ENCODE measurements at regions not wholly inside any gene's neighbourhood (a gene's known extent, or its start where the extent isn't known, plus 50 kb on each side); places are given as distances from the start of the nearest gene placed in this dataset.

- DNase-seq (ENCODE audit: low read depth), result no peak
Measured at GRCh38 chr2:47315475-47315874, 53.6 kb upstream of the EPCAM start.

GRCh38 chr2:47313728-47314127 is 55.4 kb upstream of the EPCAM start:
- DNase-seq (ENCODE audit: low read depth), result no peak

- DNase-seq (ENCODE audit: low read depth), result no peak
Measured at GRCh38 chr2:47313141-47313691, 55.9 kb upstream of the EPCAM start.

GRCh38 chr2:47312491-47312850 is 56.6 kb upstream of the EPCAM start:
- DNase-seq (ENCODE audit: low read depth), result no peak

GRCh38 chr2:47311764-47312490 is 57.2 kb upstream of the EPCAM start:
- no peak for DNase-seq (ENCODE audit: low read depth)

- DNase-seq (ENCODE audit: low read depth), result no peak
Measured at GRCh38 chr2:47310801-47311560, 58.1 kb upstream of the EPCAM start.

- no peak for DNase-seq (ENCODE audit: low read depth)
Measured at GRCh38 chr2:47309952-47310800, 58.9 kb upstream of the EPCAM start.

GRCh38 chr2:47309472-47309951 is 59.6 kb upstream of the EPCAM start:
- DNase-seq (ENCODE audit: low read depth), result no peak

GRCh38 chr2:47307066-47307465 is 62.0 kb upstream of the EPCAM start:
- DNase-seq (ENCODE audit: low read depth), result peak; percentile 68

GRCh38 chr2:47304654-47305053 is 64.5 kb upstream of the EPCAM start:
- DNase-seq (ENCODE audit: low read depth), result no peak

- peak; percentile 49 for DNase-seq (ENCODE audit: low read depth)
Measured at GRCh38 chr2:47303341-47304148, 65.6 kb upstream of the EPCAM start.

- no peak for DNase-seq (ENCODE audit: low read depth)
Measured at GRCh38 chr2:47302308-47302707, 66.8 kb upstream of the EPCAM start.

- no peak for DNase-seq (ENCODE audit: low read depth)
Measured at GRCh38 chr2:47301731-47302130, 67.4 kb upstream of the EPCAM start.

- no peak for DNase-seq (ENCODE audit: low read depth)
Measured at GRCh38 chr2:47301277-47301618, 67.9 kb upstream of the EPCAM start.

- DNase-seq (ENCODE audit: low read depth), result no peak
Measured at GRCh38 chr2:47300609-47301276, 68.4 kb upstream of the EPCAM start.

GRCh38 chr2:47300081-47300480 is 69.0 kb upstream of the EPCAM start:
- no peak for DNase-seq (ENCODE audit: low read depth)

- peak; percentile 83 for DNase-seq (ENCODE audit: low read depth)
Measured at GRCh38 chr2:47299555-47299954, 69.6 kb upstream of the EPCAM start.

- DNase-seq (ENCODE audit: low read depth), result no peak
Measured at GRCh38 chr2:47298771-47299170, 70.3 kb upstream of the EPCAM start.

- DNase-seq (ENCODE audit: low read depth), result no peak
Measured at GRCh38 chr2:47297767-47298425, 71.2 kb upstream of the EPCAM start.

GRCh38 chr2:47295981-47296635 is 73.0 kb upstream of the EPCAM start:
- DNase-seq (ENCODE audit: low read depth), result no peak

Data from EH (cell line).